ENCODE measurements at regions not wholly inside any gene's neighbourhood (a gene's known extent, or its start where the extent isn't known, plus 50 kb on each side); places are given as distances from the start of the nearest gene placed in this dataset.

GRCh38 chr4:123575291-123575690 is 178.7 kb downstream of the SPRY1 start:
- DNase-seq: no peak

GRCh38 chr4:123577225-123577906 is 180.8 kb downstream of the SPRY1 start:
- DNase-seq: no peak

GRCh38 chr4:123578276-123579029 is 181.9 kb downstream of the SPRY1 start:
- no peak for DNase-seq

GRCh38 chr4:123579961-123580360 is 183.4 kb downstream of the SPRY1 start:
- DNase-seq: no peak

GRCh38 chr4:123580981-123581664 is 184.5 kb downstream of the SPRY1 start:
- DNase-seq: no peak

- no peak for DNase-seq
These were observed 185.2 kb downstream of the SPRY1 start for GRCh38 chr4:123581802-123582201.

- no peak for DNase-seq
These were observed 186.4 kb downstream of the SPRY1 start for GRCh38 chr4:123583043-123583442.

- DNase-seq: no peak
These were observed 188.5 kb downstream of the SPRY1 start for GRCh38 chr4:123585111-123585510.

GRCh38 chr4:123587983-123588494 is 191.4 kb downstream of the SPRY1 start:
- peak; percentile 58 to 73 for DNase-seq

- DNase-seq: peak; percentile 23 to 29
These were observed 192.1 kb downstream of the SPRY1 start for GRCh38 chr4:123588631-123589241.

- peak; percentile 80 to 81 for DNase-seq
These were observed 192.7 kb downstream of the SPRY1 start for GRCh38 chr4:123589301-123589700.

GRCh38 chr4:123591875-123592274 is 195.3 kb downstream of the SPRY1 start:
- no peak for DNase-seq

- no peak for DNase-seq
These were observed 197.1 kb downstream of the SPRY1 start for GRCh38 chr4:123593655-123594054.

GRCh38 chr4:123596805-123597204 is 200.2 kb downstream of the SPRY1 start:
- no peak for DNase-seq

GRCh38 chr4:123597586-123597985 is 201.0 kb downstream of the SPRY1 start:
- DNase-seq: no peak

- DNase-seq: peak; percentile 45 to 46
These were observed 201.7 kb downstream of the SPRY1 start for GRCh38 chr4:123598331-123598730.

- peak; percentile 30 to 31 for DNase-seq
These were observed 202.7 kb downstream of the SPRY1 start for GRCh38 chr4:123599061-123599919.

GRCh38 chr4:123599920-123600810 is 203.6 kb downstream of the SPRY1 start:
- peak; percentile 62 to 65 for DNase-seq

- no peak for DNase-seq
These were observed 204.7 kb downstream of the SPRY1 start for GRCh38 chr4:123600987-123601904.

- no peak for DNase-seq
These were observed 205.4 kb downstream of the SPRY1 start for GRCh38 chr4:123602007-123602406.
